Amniotic epithelial cell (primary cell): ENCODE measurements at regions not wholly inside any gene's neighbourhood (a gene's known extent, or its start where the extent isn't known, plus 50 kb on each side); places are given as distances from the start of the nearest gene placed in this dataset.

ENCODE experiments used
- DNase-seq: peaks from one replicate; pipeline ENCODE4 v3.0.0-alpha.2; 2010; ENCODE audit warnings: low read depth

DNA sequence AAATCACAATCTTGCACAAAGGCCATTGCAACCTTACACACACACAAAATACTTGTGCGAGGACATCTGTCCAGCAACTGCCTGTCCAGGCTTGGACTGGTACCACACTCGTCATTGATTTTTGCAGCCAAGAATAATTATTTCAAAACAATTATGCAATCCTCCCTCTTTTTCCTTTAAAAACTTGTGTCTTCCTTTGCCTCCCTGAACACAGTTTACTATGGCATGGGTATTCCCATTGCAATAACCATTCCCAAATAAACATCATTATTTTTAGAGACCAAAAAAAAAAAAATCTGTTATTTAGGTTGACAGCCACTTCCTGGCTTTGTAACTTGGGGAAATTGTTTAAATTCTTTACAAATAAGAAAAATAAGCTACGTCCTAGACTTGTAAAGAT lies 54.0 kb downstream of the C11orf91 start:
- no peak for DNase-seq

GRCh38 chr11:33646168-33646567 lies 54.5 kb downstream of the C11orf91 start:
- DNase-seq: no peak

DNA sequence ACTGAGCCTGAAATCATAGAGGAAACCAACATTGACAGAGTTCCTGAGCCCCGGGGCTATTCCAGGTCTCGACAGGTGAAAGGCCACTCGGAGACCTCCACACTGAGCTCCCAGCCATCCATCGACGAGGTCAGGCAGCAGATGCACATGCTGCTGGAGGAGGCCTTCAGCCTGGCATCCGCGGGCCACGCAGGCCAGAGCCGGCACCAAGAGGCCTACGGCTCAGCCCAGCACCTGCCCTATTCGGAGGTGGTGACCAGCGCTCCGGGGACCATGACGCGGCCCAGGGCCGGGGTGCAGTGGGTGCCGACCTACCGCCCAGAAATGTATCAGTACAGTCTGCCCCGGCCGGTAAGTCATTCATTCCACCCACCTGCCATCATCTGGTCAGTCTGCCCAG lies 54.9 kb downstream of the C11orf91 start:
- DNase-seq: no peak

- no peak for DNase-seq
These were observed 57.3 kb downstream of the C11orf91 start for GRCh38 chr11:33643167-33643824.

DNA sequence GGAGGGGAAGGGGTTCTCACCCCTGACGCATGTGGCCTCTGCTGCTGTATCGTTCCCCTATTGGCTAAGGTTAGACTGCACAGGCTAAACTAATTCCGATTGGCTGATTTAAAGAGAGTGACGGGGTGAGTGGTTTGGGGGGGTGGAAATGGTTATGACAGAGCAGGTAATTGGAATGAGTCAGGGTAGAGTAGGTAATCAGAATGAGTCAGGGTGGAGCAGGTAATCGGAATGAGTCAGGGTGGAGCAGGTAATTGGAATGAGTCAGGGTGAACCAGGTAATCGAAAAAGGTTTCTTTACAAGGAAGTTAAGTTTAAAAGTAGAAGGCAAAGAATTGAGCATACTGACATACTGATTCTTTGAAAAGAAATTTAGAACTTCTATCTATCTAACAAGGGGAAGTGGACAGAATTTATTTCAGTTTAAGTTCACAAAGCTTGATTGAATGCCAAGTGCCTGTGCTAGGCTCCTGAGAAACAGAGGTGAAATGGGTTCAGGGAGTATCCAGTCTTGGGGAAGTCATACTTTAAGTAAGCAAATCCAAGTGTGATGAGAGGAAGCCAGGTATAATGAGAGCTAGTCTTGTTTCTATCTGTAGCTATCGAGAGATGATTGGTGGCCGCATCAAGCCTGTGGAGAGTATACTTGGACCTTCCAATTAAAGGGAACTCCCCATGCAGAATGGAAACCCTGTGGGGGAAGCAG lies 58.0 kb downstream of the C11orf91 start:
- no peak for DNase-seq

DNA sequence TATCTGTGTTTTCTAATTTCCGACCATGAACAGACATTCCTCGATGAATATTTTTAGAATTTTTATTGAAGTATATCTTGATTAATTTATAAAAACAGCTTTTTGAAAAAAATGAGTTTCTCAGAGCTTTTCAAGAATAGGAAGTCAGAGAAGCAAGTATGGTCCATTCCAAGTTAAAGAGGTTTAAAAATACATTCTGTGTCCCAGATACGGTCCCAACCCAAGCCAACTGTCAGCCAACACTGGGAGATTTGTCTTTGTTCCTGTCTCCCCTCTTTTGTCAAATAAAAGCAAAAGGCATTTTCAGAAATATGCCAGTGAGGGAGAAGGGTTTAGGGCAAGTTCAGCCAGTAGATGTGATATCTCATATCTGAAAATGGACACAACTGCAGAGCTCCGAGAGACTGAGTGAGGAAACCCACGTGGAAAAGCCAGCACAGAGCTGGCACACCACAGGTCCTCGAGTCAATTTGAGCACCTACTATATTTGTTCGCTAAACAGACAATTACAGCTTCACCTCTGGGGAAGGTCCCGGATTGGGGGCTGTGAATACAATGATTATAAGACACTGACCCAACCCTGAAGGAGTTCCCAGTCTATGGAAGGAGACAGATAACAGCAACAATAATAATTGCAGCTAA lies 59.8 kb downstream of the C11orf91 start:
- no peak for DNase-seq

DNA sequence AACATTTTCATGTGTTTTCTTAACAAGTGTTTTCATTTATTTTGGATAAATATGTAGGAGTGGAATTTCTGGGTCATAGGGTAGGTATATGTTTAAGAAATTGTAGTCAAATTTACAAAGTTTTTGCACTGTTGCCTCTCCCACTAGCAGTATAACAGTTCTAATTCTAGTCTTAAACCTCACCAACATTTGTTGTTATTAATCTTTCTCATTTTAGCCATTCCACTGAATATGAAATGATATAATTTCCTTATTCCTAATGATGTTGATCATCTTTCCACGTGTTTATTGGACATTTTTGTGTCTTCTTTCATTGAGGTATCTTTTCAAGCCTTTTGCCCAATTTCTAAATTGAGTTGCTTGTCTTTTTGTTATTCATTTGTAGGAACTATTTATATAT lies 62.0 kb downstream of the C11orf91 start:
- no peak for DNase-seq

- peak; percentile 73 for DNase-seq
These were observed 64.5 kb downstream of the C11orf91 start for GRCh38 chr11:33636104-33636503.

- DNase-seq: peak; percentile 85
These were observed 65.5 kb downstream of the C11orf91 start for GRCh38 chr11:33635161-33635560.

GRCh38 chr11:33634291-33634834 lies 66.3 kb downstream of the C11orf91 start:
- DNase-seq: no peak

DNA sequence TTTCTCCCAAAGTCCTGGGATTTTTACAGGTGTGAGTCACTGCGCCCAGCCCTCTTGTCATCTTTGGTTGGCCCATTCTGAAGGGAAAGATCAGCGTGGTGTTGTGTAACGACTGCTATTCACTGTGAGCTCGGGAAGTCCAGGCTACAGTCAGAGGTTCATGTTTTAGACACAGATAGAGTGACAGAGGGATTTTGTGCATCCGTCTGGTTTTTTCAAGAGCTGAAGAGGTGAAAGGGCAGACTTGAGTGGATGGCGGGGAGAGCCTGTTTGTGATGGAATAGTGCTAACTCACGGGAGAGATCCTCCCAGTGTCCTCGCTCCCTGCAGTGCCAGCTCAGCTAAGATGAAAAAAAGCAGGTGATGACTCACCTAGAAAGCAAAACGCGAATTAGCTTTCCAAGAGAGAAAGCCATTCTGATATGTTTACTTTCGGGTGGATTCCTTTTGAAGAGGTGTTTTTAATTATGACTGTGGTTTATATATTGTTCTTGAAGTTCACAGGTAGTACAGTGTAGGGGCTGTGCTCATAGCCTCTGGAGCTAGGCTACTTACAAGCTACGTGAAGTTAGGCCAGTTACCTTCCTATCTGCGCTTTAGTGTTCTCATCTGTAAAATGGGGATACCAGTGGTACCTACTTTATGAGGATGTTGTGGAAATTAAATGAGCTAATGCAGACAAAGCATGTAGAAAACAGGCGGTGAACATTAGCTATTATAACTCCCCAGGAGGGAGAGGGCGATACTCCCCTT lies 67.2 kb downstream of the C11orf91 start:
- DNase-seq: peak; percentile 92

GRCh38 chr11:33631749-33632091 lies 68.9 kb downstream of the C11orf91 start:
- DNase-seq: no peak

DNA sequence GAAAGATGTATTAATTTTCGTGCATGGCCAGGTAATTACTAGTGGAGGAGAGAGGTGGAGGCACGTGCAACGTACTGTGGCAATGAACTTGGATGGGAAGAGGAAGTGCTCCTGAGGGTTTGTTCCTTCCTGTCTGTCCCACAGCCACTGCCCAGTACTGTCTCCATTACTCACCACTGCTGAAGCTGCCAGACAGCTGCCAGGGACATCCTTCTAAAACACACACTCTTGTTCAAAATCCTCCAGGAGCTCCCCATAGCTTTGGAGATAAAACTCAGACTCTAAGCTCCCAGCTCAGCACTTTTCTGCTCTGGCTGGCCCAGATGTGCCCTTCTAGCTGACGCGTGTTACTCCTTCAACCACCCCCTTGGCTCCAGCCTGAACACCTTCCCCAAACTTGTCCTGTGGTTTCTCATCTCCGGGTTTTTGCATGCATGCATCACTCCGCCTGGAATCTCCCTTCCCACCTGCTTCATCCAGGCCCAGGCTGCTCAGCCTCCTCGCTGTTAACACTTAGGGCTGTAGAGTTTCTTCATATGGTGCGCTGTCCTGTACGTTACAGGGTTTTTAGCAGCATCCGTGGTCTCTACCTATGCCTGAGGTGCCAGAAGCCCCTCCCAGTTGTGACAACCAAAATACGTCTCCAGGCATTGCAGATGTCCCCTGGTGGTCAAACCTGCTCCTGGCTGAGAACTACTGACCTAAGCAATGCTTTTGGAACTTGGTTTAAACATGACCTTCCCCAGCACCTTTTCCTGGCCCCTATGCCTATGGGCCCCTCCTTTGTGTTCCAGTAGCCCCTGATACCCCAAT lies 69.5 kb downstream of the C11orf91 start:
- no peak for DNase-seq

DNA sequence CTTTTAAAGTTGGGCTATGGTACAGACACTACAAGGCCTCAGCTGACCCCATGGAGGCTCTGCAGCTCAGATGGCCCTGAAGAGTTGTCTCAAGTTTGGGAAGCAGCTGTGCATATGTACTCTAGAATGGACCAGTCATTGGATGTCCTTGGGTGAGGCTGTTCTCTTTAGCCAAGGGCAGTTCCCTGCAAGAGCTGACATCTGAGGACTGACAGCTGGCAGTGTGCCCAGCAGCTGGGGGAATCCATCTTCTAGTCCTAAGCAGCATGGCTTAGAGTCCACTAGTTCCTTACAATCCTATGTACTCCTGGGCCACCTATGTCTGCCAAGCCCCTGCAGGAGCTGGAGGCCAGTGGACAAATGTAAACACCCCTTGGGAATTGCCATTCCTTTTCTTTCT lies 76.5 kb downstream of the C11orf91 start:
- DNase-seq: no peak

GRCh38 chr11:33622806-33623205 lies 77.8 kb downstream of the C11orf91 start:
- no peak for DNase-seq

- no peak for DNase-seq
These were observed 78.4 kb downstream of the C11orf91 start for GRCh38 chr11:33622186-33622585.

GRCh38 chr11:33620423-33621171 lies 80.0 kb downstream of the C11orf91 start:
- no peak for DNase-seq

GRCh38 chr11:33618956-33619355 lies 81.7 kb downstream of the C11orf91 start:
- DNase-seq: no peak

DNA sequence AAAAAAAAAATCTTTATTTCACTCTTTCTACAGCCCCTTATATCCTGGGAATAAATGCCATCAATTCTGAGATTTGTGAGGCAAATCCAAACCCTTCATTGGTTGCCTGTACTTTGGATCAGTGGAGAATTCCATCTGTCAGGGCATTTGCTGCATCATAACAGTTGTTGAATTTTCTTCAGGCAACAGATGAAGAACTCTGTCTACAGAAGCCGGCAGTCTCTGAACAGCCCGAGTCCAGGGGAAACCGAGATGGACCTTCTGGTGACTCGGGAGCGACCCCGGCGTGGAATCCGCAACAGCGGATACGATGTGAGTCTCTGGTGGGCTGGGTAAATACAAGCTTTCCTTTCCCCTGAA lies 82.3 kb downstream of the C11orf91 start:
- DNase-seq: no peak

DNA sequence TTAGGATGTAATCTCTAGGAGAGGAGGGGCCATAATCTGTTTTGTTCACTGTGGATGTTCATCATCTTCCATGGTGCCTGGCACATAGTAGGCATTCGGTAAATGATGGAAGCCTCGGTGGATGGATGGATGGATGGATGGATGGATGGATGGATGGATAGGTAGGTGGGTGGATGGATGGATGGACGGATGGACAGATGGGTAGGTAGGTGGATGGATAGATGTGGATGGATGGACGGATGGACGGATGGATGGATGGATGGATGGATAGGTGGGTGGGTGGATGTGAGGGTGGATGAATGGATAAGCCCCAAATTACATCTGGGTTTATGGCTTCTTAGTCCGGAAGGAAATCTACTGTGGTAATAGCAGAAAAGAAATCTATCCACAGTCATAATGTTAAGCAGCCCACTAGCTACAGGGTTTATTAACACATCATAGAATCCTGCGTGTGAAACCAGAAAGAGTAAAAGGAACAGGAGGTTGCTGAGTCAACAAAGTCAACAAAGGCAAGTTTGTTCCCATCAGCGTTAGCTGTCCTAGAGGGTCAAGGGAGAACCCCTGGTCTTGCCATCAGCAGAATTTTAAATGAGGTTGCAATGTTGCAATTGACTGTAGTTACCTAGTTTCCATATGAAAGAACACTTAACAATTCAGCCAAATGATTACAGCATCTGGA lies 82.8 kb downstream of the C11orf91 start:
- no peak for DNase-seq
